Calu3 (cell line): ENCODE measurements at regions not wholly inside any gene's neighbourhood (a gene's known extent, or its start where the extent isn't known, plus 50 kb on each side); places are given as distances from the start of the nearest gene placed in this dataset.

Experiments
- BruUV-seq: library from RNA; stranded (reverse); fragments of 400-500 nt; replicated peaks from 2 replicates; lab custom pipeline; 2021; lab: Mats Ljungman, UMichigan
- CTCF ChIA-PET: fragments of 300-600 bp; sonication (Branson Sonifier 250); formaldehyde crosslinking; loops from one replicate; lab custom pipeline; 2022; ENCODE audit warnings: antibody characterized with exemption; lab: Charles Lee
- DNase-seq: peaks from one replicate; pipeline ENCODE4 v3.0.0; 2022
- H3K27ac Mint-ChIP-seq: one replicate; pipeline ENCODE4 v1.8.0; 2022; ENCODE audit warnings: mixed read lengths; ENCODE audit not compliant: unreplicated experiment
- H3K27me3 Mint-ChIP-seq: one replicate; pipeline ENCODE4 v1.8.0; 2022; ENCODE audit warnings: mixed read lengths; ENCODE audit not compliant: unreplicated experiment
- H3K36me3 Mint-ChIP-seq: one replicate; pipeline ENCODE4 v1.8.0; 2022; ENCODE audit warnings: mild to moderate bottlenecking, moderate library complexity, mixed read lengths; ENCODE audit not compliant: insufficient read depth, unreplicated experiment
- H3K4me1 Mint-ChIP-seq: one replicate; pipeline ENCODE4 v1.8.0; 2022; ENCODE audit warnings: mild to moderate bottlenecking, low read depth, mixed read lengths; ENCODE audit not compliant: unreplicated experiment
- H3K4me3 Mint-ChIP-seq: one replicate; pipeline ENCODE4 v1.8.0; 2022; ENCODE audit warnings: mild to moderate bottlenecking, low read depth, moderate library complexity, mixed read lengths; ENCODE audit not compliant: unreplicated experiment
- H3K9me3 Mint-ChIP-seq: one replicate; pipeline ENCODE4 v1.8.0; 2022; ENCODE audit warnings: low read depth, mixed read lengths; ENCODE audit not compliant: unreplicated experiment
- CTCF ChIP-seq: fragments of 200-600 bp; IDR thresholded peaks from one replicate; pipeline ENCODE4 v1.8.0; 2022; ENCODE audit warnings: antibody characterized with exemption; ENCODE audit not compliant: unreplicated experiment
- intact Hi-C: fragments of 100-400 bp; cut with micrococcal nuclease; formaldehyde crosslinking; loops from one replicate; pipeline ENCODE4 v1.10.0; 2022; ENCODE audit not compliant: unreplicated experiment

- H3K27ac Mint-ChIP-seq: no peak overlapping the region
- no peaks in the 10 kb centered on the region for H3K36me3 Mint-ChIP-seq
- no peak for TF ChIP-seq CTCF
- peaks cover 7% of the 10 kb centered on the region for H3K9me3 Mint-ChIP-seq
- DNase-seq: no peak
- CTCF ChIA-PET: no interaction called here
- no peaks in the 10 kb centered on the region for H3K27me3 Mint-ChIP-seq
- H3K4me1 Mint-ChIP-seq: no peaks in the 10 kb centered on the region
- no TSS peak for BruUV-seq
- H3K4me3 Mint-ChIP-seq: no peak overlapping the region
- intact Hi-C loops: no loop called here
These were observed 532.5 kb downstream of the KIF4B start for GRCh38 chr5:155546075-155546474.

- no peak for DNase-seq
- Mint-ChIP-seq H3K4me1 (no peaks in the 10 kb centered on the region), H3K9me3 (peaks cover 22% of the 10 kb centered on the region), H3K27me3 (no peaks in the 10 kb centered on the region), H3K36me3 (no peaks in the 10 kb centered on the region), H3K4me3 (no peak overlapping the region), H3K27ac (no peak overlapping the region)
- intact Hi-C loops: loop anchor here (5.0 kb wide), 1 partner anchor 848 kb away; no protein-coding TSS in a partner anchor
- BruUV-seq: no TSS peak
- TF ChIP-seq CTCF: no peak
- CTCF ChIA-PET: no interaction called here
These were observed 540.9 kb downstream of the KIF4B start for GRCh38 chr5:155554500-155554899.

GRCh38 chr5:155556222-155556621 is 542.7 kb downstream of the KIF4B start:
- H3K27me3 Mint-ChIP-seq: no peaks in the 10 kb centered on the region
- intact Hi-C loops: no loop called here
- peaks cover 27% of the 10 kb centered on the region for H3K9me3 Mint-ChIP-seq
- CTCF ChIA-PET: no interaction called here
- no peak for DNase-seq
- H3K27ac Mint-ChIP-seq: no peak overlapping the region
- BruUV-seq: no TSS peak
- no peaks in the 10 kb centered on the region for H3K36me3 Mint-ChIP-seq
- no peak overlapping the region for H3K4me3 Mint-ChIP-seq
- no peak for TF ChIP-seq CTCF
- no peaks in the 10 kb centered on the region for H3K4me1 Mint-ChIP-seq

GRCh38 chr5:155556700-155557099 is 543.1 kb downstream of the KIF4B start:
- no peaks in the 10 kb centered on the region for H3K27me3 Mint-ChIP-seq
- CTCF ChIA-PET: no interaction called here
- intact Hi-C loops: no loop called here
- TF ChIP-seq CTCF: no peak
- H3K4me3 Mint-ChIP-seq: no peak overlapping the region
- H3K27ac Mint-ChIP-seq: no peak overlapping the region
- no peak for DNase-seq
- peaks cover 27% of the 10 kb centered on the region for H3K9me3 Mint-ChIP-seq
- H3K4me1 Mint-ChIP-seq: no peaks in the 10 kb centered on the region
- H3K36me3 Mint-ChIP-seq: no peaks in the 10 kb centered on the region
- BruUV-seq: no TSS peak
